GM18499 (cell line): ENCODE measurements at regions not wholly inside any gene's neighbourhood (a gene's known extent, or its start where the extent isn't known, plus 50 kb on each side); places are given as distances from the start of the nearest gene placed in this dataset.
"Not testable (repeated sequence)": the region's sequence is repeated elsewhere in the genome, so short reads cannot be mapped to it uniquely, and the experiment has no call there.

ENCODE experiments used
- ATAC-seq: cut with Tn5 transposase; IDR thresholded peaks from one replicate; pipeline ENCODE4 v1.9.1; 2021; ENCODE audit warnings: moderate number of reproducible peaks; ENCODE audit not compliant: insufficient read depth, unreplicated experiment

- not testable (repeated sequence) for ATAC-seq
Observed at GRCh38 chr10:21121822-21122221, 224.7 kb upstream of the NEBL start.

DNA sequence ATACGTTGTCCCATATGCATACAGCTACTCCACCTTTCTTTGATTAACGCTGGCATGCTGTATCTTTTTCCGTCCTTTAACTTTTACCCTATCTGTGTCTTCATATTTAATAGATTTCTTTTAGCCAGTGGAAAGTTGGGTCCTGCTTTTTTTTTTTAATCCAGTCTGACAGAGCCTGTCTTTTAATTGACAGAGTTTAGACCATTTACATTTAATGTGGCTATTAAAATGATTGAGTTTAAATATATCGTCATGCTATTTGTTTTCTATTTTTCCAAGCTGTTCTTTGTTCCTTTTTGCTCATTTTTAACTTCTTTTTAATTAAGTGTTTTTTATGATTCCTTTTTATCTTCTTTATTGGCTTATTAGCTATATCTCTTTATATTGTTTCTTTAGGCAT is 217.6 kb upstream of the NEBL start:
- ATAC-seq: no peak

DNA sequence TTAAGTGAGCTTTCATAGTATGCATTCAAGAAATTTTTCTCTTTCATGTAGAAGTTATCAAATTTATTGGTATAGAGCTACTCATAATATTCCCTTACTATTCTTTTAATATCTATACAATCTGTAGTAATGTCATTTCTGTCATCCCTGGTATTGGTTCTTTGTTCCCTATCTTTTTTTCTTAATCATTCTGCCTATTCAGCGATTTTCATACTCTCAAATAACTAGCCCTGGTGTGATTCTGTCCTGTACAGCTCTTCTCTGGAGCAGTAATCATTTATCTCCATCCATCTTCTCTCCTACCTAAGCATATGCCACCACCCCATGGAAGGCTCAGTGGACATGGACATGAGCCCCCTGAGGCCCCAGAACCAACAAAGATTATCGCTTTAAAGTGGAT is 213.2 kb upstream of the NEBL start:
- no peak for ATAC-seq

DNA sequence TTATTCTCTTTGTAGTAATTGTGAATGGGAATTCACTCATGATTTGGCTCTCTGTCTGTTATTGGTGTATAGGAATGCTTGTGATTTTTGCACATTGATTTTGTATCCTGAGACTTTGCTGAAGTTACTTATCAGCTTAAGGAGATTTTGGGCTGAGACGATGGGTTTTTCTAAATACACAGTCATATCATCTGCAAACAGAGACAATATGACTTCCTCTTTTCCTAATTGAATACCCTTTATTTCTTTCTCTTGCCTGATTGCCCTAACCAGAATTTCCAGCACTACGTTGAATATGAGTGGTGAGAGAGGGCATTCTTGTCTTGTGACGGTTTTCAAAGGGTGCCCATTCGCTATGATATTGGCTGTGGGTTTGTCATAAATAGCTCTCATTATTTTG is 209.8 kb upstream of the NEBL start:
- ATAC-seq: not testable (repeated sequence)

DNA sequence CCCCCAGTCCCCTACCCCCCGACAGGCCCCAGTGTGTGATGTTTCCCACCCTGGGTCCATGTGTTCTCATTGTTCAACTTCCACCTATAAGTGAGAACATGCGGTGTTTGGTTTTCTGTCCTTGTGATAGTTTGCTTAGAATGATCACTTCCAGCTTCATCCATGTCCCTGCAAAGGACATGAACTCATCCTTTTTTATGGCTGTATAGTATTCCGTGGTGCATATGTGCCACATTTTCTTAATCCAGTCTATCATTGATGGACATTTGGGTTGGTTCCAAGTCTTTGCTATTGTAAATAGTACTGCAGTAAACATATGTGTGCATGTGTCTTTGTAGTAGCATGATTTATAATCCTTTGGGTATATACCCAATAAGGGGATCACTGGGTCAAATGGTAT is 208.2 kb upstream of the NEBL start:
- ATAC-seq: not testable (repeated sequence)

GRCh38 chr10:21100871-21101514 is 203.9 kb upstream of the NEBL start:
- ATAC-seq: no peak

GRCh38 chr10:21100190-21100589 is 203.1 kb upstream of the NEBL start:
- no peak for ATAC-seq

DNA sequence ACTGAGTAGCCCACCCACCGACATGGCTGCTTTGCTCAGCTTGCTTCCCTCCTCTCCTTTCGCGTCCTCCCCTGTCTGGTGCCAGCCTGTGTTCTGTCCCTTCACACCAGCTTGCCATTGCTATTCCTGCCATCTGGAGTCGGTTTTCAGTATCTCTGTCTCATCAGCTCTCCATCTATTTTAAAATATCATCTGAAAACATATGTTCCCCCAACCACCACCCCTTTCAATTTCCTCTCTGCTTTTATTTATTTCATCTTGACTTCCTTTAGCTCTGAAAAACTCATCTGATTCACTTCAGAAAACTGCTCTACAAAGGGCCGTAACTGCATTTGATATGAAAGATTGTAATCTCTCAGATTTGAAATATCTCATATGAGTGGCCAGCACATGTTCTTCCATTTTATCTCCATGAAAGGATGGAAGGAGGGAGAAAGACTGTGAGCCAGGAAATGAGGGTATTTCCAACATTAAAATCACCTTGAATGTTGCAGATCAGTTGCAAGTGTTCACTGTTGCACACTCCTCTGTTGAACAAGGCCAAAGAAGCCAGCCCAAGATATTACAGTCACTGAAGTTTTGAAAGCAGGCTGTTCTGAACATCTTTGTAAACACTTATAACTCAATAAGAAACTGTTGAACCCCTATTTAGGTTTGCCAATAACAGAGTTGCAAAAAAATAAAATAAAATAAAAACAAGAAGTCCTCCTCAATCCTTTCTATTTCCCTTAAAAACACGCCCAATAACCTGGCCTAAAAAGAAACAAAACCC is 202.4 kb upstream of the NEBL start:
- no peak for ATAC-seq

- no peak for ATAC-seq
Observed at GRCh38 chr10:21097926-21098355, 200.8 kb upstream of the NEBL start.

GRCh38 chr10:21095494-21096055 is 198.5 kb upstream of the NEBL start:
- ATAC-seq: no peak

GRCh38 chr10:21095073-21095472 is 198.0 kb upstream of the NEBL start:
- no peak for ATAC-seq

DNA sequence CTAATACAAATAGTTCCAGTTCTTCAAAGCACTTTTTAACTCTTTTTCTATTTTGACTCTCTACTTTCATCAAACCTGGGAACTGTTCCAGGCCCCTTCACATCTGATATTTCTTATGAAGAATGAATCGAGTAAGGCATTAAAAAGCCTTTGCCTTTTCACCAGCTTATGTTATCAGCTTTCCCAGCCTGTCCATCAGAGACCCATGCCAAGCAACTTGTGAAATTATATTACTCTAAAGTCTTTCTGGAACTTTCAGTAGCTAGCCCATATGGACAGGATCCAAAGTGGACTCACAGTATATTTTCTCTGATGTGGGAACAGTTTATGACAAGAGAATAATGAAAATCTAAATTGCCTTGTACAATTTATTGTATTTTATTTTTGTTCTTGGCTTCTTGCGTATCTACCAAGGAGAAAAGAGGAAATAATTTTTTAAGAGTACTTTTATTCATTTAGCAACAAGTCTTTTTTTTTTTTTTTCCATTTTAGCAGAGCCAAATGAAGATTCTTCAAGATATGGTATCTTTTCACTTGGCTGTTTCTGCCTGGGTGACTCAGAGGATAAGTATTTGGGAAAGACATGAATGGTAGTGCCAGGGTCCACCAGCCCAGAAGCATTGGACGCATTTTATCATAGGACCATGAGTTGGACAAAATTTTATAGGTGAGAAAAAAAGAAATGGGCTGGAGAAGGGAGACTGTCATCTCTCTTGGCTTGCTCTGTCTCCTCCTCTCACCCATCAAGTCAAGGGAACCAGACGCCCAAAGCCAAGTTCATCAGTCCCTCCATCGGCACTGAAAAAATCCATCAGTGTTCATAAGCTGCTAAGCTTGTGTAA is 195.8 kb upstream of the NEBL start:
- ATAC-seq: no peak

DNA sequence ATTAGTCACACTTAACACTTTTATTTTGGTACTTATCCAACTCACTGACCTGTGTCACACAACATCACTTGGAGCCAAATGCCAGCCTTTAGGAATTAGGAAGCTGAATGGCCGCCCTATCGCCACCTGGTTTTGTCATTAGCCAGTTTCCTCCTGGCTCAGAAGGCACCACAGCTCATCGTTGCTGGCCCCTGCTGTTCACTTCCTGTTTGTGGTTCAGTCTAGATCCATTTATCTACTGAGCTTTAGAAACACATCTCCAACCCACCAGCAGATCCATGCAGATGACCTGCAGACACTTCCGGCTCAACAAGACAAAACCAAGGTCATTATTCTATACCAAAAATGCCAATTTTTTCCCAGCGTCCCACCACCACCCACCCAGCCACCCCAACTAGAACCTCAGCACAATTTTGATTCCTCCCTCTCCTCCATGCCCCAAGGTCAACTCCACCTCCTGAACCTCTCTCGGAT is 193.5 kb upstream of the NEBL start:
- no peak for ATAC-seq

DNA sequence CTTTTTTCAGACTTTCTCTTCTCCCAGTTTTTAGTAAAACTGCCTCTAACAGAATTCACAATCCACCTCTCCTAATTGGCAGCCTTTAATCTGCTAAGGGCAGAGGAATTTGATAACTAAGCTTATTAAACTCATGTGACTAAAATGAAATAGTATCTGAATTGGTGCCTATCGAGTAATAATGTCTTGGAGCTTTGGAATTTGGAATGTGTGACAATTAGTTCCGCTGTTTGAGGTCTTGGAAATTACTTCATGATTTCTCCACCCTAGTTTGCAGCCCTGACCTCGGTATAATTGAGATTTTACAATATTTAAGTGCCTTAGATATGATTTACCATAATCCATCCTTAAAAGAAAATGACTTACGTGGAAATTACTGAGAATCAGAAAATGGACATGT is 190.4 kb upstream of the NEBL start:
- no peak for ATAC-seq

DNA sequence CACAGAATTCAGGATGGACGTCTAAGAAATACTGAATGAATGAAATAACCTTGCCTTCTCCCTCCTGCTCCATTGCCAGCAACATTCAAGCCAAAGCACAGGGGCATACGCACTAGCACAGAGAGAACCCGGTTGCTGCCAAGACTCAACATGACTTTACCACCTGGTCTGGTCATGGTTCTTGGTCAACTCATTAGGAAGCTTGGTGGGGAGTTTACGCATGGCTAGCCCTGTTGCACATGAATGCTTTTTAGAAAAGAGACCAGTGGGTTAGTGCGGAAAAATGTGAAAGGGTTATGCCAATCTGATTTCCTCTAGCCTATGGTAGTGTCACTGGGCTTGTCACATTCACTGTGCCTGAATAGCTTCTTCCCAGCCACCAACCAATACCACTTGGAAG is 187.6 kb upstream of the NEBL start:
- no peak for ATAC-seq

- no peak for ATAC-seq
Observed at GRCh38 chr10:21083861-21084260, 186.8 kb upstream of the NEBL start.

DNA sequence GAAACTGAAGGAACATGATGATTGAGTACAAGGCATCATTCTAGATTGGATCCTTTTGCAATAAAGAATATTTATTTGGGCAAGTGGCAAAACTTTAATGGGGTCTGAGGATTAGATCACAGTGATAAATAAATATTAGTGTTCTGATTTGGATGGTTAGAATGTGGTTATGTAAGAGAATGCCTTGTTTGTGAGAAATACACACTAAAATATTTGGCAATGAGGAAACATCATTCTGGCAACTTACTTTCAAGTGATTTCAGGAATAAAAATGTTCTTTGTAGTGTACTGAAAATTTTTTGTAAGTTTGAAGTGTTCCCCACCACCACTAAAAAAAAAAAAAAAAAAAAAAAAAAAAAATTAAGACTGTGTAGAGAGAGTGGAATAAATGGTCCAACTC is 185.1 kb upstream of the NEBL start:
- no peak for ATAC-seq

- ATAC-seq: no peak
Observed at GRCh38 chr10:21080261-21080660, 183.2 kb upstream of the NEBL start.

DNA sequence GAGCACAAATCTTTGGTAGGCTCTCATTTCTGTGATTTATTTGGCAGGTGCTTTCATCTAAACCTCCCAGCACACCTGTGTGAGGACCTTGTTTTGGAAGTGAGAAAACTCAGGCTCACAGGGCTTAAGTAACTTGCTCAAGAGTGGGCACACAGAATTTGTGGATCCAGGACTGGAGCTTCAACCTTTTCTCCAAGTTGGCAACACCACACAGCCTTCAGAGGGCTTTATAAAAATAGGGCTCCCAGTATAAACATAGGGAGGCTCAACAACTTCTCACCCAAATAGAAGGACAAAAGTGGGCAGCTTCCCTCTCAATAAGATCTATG is 182.2 kb upstream of the NEBL start:
- ATAC-seq: no peak

DNA sequence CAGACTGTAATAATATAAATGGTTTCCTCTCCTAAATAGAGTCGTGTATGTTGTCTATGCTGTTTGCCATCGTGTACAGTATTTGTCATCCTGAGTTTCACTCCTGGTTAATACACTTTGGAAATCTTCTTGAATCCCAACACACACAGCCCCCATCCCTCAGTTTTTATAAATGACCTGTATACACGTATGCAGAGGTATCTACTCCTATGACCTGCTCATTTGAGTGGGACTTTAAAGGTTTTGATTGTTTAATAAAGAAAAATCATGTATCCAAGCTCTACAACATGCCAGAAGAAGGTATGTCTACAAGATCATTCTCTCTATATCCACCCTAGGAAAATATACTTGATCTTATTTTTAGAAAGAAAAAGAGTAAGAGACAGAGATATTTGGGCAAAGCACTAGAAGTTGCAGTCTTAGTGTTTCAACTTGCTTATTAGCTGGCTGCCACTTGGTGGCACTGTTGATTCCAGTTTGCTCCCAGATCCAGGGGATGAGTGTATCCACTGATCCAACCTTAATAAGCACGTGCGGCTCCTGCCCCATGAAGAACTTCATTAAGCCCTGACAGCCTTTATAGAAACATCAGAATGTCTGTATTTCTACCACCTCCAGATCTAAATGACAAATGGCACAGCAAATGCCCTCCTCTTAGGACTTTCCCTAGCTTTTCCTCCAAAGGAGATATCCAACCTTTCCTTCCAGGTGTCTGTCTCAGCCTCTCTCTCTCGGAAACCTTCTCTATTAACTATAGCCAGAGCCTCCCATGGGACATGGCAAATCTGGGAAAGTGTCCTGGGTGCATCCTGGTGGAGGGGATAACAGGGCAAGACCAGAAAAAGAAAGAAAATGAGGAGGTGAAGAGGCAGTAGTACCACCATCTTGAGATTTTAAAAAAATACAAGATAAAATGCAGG is 181.6 kb upstream of the NEBL start:
- no peak for ATAC-seq
